GM12865 (cell line): ENCODE measurements at regions not wholly inside any gene's neighbourhood (a gene's known extent, or its start where the extent isn't known, plus 50 kb on each side); places are given as distances from the start of the nearest gene placed in this dataset.

Experiments
- DNase-seq: peaks from one replicate; pipeline ENCODE4 v3.0.0; 2010; ENCODE audit warnings: low read depth
- H3K4me3 ChIP-seq: 2 replicates; pipeline ENCODE4 v1.5.1; 2011; ENCODE audit warnings: mild to moderate bottlenecking, low read depth, low read length, control low read depth
- TF ChIP-seq, protein P1 (sequence below): IDR thresholded peaks from 2 replicates; pipeline ENCODE4 v1.5.1; 2011; ENCODE audit warnings: low read length, control low read depth, low read depth, inconsistent platforms; ENCODE audit not compliant: insufficient read depth; ENCODE audit errors: missing control alignments

- no peak for DNase-seq
- TF ChIP-seq, protein P1, sequence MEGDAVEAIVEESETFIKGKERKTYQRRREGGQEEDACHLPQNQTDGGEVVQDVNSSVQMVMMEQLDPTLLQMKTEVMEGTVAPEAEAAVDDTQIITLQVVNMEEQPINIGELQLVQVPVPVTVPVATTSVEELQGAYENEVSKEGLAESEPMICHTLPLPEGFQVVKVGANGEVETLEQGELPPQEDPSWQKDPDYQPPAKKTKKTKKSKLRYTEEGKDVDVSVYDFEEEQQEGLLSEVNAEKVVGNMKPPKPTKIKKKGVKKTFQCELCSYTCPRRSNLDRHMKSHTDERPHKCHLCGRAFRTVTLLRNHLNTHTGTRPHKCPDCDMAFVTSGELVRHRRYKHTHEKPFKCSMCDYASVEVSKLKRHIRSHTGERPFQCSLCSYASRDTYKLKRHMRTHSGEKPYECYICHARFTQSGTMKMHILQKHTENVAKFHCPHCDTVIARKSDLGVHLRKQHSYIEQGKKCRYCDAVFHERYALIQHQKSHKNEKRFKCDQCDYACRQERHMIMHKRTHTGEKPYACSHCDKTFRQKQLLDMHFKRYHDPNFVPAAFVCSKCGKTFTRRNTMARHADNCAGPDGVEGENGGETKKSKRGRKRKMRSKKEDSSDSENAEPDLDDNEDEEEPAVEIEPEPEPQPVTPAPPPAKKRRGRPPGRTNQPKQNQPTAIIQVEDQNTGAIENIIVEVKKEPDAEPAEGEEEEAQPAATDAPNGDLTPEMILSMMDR = no peak
Observed at GRCh38 chr4:98746936-98747335, 88.5 kb upstream of the TSPAN5 start.

DNA sequence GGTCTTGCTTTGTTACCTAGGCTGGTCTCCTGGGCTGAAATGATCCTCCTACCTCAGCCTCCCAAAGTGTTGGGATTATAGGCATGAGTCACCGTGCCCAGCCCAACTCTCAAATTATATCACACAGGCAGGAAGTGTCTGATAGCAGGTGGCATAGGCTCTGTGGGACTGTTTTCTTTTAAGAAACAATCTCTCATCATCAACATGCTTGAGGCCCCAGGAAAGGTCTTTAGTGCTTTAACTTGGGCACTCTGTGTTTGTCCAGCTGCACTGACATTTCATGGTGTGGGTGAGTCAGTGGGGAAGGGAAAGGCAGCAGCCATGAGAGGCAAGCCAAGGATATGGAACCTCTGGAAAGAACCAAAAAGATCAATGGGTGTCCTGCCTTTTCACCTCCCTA is 88.1 kb upstream of the TSPAN5 start:
- H3K4me3 ChIP-seq = no peak overlapping the region
- DNase-seq = no peak
- TF ChIP-seq, protein P1 = no peak

More at GRCh38 chr4:98746936-98747335, 88.5 kb upstream of the TSPAN5 start:
- no peak overlapping the region for H3K4me3 ChIP-seq

DNA sequence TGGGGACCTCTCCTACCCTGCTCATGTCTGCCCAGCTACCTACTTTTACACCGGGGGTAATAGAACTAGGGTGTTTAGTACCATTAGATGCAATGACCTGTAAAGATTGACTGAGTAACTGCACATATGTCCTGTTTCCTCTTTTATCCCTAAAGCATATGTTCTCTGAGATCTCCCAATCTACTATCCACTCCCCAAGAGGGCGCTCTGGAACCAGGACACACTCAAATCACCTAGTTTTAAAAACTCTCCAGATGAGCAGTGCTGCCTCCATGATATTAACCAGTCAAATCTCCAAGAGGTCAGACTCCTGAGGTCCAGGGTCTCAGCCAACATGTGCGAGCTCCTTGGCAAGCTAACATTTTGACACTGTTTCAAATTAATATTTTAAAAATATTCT is 87.0 kb upstream of the TSPAN5 start:
- peak; percentile 13 for DNase-seq
- H3K4me3 ChIP-seq = no peak overlapping the region
- TF ChIP-seq, protein P1 = peak; percentile 16

GRCh38 chr4:98744372-98745150 is 86.2 kb upstream of the TSPAN5 start:
- TF ChIP-seq, protein P1 = no peak
- no peak for DNase-seq
- no peak overlapping the region for H3K4me3 ChIP-seq

GRCh38 chr4:98741952-98742351 is 83.5 kb upstream of the TSPAN5 start:
- no peak overlapping the region for H3K4me3 ChIP-seq
- DNase-seq = no peak
- TF ChIP-seq, protein P1 = no peak

DNA sequence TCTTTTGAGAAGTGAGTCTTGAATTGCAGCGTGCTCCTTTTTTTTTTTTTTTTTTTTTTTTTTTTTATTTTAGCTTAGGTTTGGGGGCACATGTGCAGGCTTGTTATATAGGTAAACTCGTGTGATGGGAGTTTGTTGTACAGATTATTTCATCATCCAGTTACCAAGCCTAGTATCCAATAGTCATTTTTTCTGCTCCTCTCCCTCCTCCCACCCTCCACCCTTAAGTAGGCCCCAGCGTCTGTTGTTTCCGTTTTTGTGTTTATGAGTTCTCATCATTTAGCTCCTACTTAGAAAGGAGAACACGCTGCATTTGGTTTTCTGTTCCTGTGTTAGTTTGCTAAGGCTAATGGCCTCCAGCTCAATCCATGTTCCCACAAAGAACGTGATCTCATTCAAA is 81.3 kb upstream of the TSPAN5 start:
- TF ChIP-seq, protein P1 = no peak
- H3K4me3 ChIP-seq = no peak overlapping the region
- DNase-seq = no peak

GRCh38 chr4:98733601-98734000 is 75.2 kb upstream of the TSPAN5 start:
- TF ChIP-seq, protein P1 = no peak
- no peak for DNase-seq

More at GRCh38 chr4:98733601-98734000, 75.2 kb upstream of the TSPAN5 start:
- H3K4me3 ChIP-seq = no peak overlapping the region
